GM21576 (cell line): ENCODE measurements at regions not wholly inside any gene's neighbourhood (a gene's known extent, or its start where the extent isn't known, plus 50 kb on each side); places are given as distances from the start of the nearest gene placed in this dataset.
"Not testable (repeated sequence)": the region's sequence is repeated elsewhere in the genome, so short reads cannot be mapped to it uniquely, and the experiment has no call there.

Source experiments
- ATAC-seq: cut with Tn5 transposase; IDR thresholded peaks from one replicate; pipeline ENCODE4 v1.9.1; 2021; ENCODE audit warnings: mild to moderate bottlenecking, moderate library complexity; ENCODE audit not compliant: unreplicated experiment

DNA sequence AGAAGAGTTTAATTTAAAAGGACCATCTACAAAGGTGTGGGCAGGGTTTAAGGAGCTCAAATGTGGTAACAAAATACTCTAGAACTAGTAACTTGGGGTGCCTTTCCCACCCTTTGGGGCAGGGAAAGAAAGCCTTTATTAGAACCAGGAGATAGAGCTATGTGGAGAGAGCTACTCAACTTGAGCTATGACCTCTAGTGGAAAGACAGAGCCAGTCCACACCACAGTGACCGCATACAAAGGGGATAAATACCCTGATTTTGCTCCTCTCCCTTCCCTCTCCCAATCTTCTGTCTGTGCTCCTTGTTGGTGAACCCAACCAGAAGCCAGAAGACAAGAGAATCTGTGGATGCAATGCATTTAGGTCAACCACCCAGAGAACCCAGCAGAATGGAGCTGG lies 54.4 kb upstream of the JAK1 start:
- no peak for ATAC-seq

- no peak for ATAC-seq
These were observed 55.4 kb upstream of the JAK1 start for GRCh38 chr1:65021795-65022194.

GRCh38 chr1:65022216-65022615 lies 55.9 kb upstream of the JAK1 start:
- ATAC-seq, result no peak

DNA sequence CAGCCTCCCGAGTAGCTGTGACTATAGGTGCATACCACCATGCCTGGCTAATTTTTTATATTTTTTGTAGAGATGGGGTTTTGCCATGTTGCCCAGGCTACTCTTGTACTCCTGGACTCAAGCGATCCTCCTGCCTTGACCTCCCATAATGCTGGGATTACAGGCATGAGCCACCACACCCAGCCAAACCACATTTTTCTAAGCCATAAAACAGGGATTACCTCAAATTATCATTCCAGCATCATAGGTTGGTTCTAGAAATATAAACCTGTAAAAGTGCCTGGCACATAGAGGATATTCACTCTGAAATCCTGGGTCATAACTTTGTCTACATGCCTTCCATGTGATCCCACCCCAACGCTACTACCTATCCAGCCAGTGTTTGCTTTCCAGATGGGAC lies 59.4 kb upstream of the JAK1 start:
- ATAC-seq, result no peak

DNA sequence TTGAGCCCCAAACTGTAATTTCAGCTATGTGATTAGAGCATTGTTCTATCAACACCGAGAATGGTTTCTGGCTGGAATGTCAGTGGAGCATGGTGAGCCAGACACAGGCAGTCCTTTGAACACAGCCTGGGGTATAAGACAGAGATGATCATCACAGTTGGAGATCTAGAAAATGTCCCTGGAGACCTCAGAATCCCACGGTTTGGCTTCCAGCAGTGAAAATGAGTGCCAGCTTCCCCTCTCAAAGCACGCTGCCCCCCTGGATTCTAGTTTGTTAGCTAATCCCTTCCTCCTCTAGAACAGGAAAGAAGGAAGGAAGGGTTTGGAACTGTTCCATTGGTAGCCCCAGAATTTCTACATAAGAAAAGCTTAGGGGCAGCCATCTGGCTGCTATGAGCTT lies 59.9 kb upstream of the JAK1 start:
- ATAC-seq, result no peak

GRCh38 chr1:65027666-65028358 lies 61.5 kb upstream of the JAK1 start:
- no peak for ATAC-seq

GRCh38 chr1:65029434-65029833 lies 63.1 kb upstream of the JAK1 start:
- not testable (repeated sequence) for ATAC-seq

- not testable (repeated sequence) for ATAC-seq
These were observed 68.5 kb upstream of the JAK1 start for GRCh38 chr1:65034879-65035278.

DNA sequence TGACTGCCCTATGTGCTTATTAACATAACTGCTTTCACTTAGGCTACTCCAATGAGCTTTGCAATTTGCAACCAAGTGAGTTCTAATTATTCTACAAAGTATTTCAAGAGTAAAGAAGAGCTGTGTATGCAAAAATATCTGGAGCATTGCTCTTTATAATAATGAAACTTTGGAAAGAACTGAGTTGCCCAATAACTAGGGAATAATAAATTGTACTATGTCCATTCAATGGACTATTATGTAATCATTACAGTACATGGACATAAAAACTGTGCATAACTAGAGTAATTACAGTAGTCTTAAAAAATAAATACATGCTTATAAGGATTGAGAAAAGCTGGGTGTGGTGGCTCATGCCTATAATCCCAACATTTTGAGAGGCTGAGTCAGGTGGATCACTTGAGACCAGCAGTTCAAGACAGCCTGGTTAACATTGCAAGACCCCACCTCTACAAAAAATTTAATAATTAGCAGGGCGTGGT lies 70.3 kb upstream of the JAK1 start:
- no peak for ATAC-seq

GRCh38 chr1:65039066-65039465 lies 72.7 kb upstream of the JAK1 start:
- ATAC-seq, result no peak

DNA sequence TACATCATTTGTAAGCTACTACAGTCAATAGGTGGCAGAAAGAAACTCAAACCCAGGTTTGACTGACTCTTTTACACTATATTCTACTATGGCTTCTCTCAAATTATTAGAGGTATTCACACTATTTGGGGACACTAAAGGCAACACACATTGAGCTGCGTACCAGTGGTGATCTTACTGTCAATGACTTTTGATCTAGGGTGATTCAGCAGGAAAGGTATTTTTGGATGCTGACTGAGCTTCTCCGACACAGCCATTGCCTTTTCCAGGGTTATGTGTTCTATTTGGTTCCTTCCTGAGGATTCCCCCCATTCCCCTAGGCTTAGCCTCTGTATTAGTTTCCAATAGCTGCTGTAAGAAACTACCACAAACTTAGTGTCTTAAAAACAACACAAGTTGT lies 73.2 kb upstream of the JAK1 start:
- no peak for ATAC-seq

- no peak for ATAC-seq
These were observed 76.1 kb upstream of the JAK1 start for GRCh38 chr1:65042467-65042866.

GRCh38 chr1:65044411-65044810 lies 78.1 kb upstream of the JAK1 start:
- ATAC-seq, result no peak

GRCh38 chr1:65045022-65045817 lies 78.9 kb upstream of the JAK1 start:
- no peak for ATAC-seq

- ATAC-seq, result no peak
These were observed 82.0 kb upstream of the JAK1 start for GRCh38 chr1:65048335-65048734.

DNA sequence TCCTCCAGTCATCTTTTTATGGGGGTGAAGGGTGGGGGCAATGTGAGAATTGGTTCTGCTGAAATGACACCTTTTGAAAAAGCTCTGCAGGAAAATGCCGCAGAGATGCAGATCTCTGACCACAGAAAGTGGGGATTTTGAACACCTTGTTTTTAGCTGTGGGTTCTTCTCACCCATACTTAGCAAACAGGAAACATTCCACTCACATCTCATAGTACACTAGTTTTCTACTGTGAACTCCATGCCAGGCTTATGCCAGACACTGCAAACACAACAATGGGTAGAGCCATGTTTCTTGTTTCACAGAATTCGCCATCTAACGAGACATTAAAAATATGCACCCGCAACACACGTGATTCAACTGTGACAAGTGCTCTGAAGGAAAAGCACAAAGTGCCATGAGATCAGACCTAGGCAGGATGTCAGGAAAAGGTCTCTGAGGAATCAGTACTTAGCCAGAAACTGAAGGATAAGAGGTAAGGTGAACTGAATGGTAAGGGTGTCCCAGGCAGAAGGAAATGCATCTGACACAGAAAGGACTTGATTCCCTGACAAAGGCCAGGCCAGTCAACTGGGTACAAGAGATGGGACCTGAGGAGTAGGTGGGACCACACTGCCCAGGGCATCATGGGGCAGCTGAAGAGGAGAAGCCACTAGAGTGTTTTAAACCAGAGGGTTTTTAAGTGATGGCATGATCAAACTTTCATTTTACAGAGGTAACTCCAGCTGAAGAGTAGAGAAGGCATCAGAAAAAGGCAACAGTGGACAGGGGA lies 83.8 kb upstream of the JAK1 start:
- ATAC-seq, result no peak

GRCh38 chr1:65050735-65051134 lies 84.4 kb upstream of the JAK1 start:
- no peak for ATAC-seq

DNA sequence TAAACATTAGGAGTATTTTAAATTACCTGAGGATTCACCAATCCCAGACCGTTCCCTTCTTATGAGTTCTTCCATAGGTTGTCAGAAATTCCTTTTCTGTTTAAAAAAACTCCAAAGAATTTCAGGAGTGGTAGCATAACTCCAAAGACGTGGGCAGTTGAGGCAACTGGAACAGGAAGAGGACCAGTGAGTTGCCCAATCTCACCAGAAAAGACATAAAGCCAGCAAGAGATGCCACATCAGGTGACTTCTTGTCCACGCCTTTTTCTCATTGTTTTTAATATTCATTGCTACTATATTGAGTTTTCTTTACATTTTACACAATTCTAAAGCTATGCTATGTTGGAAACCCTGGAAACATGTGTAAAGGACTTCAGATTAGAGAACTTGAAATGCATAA lies 88.1 kb upstream of the JAK1 start:
- no peak for ATAC-seq

DNA sequence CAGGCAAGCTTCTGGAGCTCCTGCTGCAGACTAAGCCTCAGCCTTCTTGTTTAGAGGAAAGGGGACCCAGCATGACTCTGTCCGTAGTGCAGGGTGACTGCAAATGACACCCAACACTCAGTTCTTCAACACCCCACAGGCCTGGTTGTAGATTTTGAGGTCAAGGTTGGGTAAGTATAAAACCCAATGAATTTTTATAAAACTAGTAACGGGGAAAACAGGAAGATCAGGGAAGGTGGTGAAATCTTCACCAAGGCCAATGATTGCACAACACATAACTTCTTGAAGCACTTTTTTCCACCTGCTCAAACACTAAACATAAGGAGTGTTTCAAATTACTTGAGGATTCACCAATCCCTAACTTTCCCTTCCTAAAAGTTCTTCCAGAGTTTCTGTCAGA lies 89.4 kb upstream of the JAK1 start:
- no peak for ATAC-seq

DNA sequence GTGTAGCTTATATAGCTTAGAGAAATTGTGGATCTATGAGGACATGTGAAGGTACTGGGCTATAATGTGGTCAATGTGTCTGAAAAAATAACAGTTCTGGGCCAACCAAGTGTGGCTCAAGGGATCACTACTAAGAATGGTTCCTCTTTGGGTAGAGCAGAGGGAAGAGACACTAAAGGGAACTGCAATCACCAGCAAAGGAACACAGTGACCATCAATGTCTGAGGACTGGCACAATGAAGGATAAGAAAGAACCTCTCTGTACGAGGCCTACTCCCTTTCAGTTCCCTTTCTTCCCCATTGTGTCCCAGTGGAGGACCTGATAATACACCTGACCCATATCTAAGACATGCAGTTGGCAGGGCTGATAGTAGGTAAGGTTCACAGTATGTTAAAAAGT lies 89.9 kb upstream of the JAK1 start:
- ATAC-seq, result no peak

DNA sequence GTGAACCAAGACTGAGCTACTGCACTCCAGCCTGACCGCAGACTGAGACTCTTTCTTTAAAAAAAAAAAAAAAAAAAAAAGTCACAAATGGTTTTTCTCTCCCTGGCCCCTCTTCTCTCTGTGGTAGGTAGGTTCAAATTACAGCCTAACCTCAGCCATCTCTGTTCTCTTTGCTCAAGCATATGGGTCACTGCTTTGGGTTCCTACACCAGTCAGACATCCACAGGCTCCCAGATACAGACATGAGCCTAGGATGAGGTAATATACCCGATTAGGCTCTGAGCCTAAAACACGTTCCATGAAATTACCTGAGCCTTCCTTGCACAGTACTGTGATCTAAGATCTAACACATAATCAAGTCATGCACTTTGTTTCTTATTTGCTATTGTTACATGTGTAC lies 90.5 kb upstream of the JAK1 start:
- no peak for ATAC-seq
